Epithelial cell of proximal tubule (primary cell): ENCODE measurements at regions not wholly inside any gene's neighbourhood (a gene's known extent, or its start where the extent isn't known, plus 50 kb on each side); places are given as distances from the start of the nearest gene placed in this dataset.

Experiments
- DNase-seq: peaks from one replicate; pipeline ENCODE4 v3.0.0-alpha.2; 2011; ENCODE audit warnings: low read depth
- H3K4me3 ChIP-seq: 2 replicates; pipeline ENCODE4 v1.5.1; 2011; ENCODE audit warnings: low read depth, mild to moderate bottlenecking, low read length
- TF ChIP-seq, protein P1 (sequence below): conservative IDR thresholded peaks from 2 replicates; pipeline ENCODE4 v1.5.1; 2012; ENCODE audit warnings: low read depth, mild to moderate bottlenecking, low read length

DNA sequence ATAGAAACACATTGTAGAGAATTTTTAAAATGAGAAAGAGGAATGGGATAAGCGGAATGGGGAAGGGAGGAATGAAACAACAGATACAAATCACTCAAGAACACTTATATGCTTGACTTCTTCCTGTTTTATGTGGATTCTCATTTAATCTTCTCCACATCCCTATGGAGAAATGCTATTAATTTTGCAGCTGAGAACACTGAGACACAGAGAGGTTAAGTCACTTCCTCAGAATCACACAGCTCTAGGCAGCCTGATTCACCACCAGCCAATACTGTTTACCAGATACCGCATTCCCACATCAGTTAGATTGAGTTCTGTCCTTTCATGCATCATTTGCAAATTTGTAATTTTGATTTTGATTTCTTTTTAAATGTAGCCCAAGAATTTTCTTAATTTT lies 170.5 kb downstream of the SH2D4B start:
- no peak overlapping the region for H3K4me3 ChIP-seq
- TF ChIP-seq, protein P1, sequence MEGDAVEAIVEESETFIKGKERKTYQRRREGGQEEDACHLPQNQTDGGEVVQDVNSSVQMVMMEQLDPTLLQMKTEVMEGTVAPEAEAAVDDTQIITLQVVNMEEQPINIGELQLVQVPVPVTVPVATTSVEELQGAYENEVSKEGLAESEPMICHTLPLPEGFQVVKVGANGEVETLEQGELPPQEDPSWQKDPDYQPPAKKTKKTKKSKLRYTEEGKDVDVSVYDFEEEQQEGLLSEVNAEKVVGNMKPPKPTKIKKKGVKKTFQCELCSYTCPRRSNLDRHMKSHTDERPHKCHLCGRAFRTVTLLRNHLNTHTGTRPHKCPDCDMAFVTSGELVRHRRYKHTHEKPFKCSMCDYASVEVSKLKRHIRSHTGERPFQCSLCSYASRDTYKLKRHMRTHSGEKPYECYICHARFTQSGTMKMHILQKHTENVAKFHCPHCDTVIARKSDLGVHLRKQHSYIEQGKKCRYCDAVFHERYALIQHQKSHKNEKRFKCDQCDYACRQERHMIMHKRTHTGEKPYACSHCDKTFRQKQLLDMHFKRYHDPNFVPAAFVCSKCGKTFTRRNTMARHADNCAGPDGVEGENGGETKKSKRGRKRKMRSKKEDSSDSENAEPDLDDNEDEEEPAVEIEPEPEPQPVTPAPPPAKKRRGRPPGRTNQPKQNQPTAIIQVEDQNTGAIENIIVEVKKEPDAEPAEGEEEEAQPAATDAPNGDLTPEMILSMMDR, result no peak
- DNase-seq, result no peak

DNA sequence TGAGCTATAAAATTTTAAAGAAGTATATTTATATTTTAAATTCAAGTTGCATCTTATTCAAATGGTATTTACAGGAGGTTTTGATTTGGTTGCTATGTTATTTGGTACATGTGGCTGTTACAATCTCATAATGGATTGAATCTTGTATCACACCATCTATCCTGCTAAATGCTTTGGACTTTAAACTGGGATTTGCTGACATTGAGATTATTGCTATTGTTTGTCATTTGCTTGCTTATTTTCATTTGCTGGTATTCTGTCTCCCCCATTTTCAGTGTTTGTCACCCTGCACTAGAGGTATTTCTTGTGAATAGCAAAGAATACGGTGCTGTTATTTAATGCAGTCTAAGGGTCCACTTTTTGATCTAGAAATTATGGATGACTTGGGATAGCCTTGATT lies 171.1 kb downstream of the SH2D4B start:
- TF ChIP-seq, protein P1, result no peak
- H3K4me3 ChIP-seq, result no peak overlapping the region
- no peak for DNase-seq

DNA sequence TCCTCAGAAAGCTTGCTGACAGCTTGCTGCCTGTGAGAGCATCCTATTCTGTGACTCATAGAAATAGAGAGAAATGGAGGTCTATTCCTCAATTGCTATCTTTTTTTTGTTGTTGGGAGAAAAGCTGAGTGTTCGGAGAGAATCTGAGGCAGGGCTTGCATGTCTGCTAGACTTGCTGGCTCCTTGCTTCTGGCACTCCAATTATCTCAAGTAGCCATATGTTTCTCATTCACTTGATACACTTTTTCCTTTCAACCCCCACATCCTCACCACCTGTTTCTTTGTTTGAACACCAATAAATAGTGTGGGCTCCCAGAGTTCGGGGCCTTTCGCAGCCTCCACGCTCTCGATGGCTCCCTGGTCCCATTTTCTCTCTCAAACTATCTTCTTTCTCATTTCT lies 172.2 kb downstream of the SH2D4B start:
- TF ChIP-seq, protein P1, result no peak
- no peak overlapping the region for H3K4me3 ChIP-seq
- DNase-seq, result no peak

DNA sequence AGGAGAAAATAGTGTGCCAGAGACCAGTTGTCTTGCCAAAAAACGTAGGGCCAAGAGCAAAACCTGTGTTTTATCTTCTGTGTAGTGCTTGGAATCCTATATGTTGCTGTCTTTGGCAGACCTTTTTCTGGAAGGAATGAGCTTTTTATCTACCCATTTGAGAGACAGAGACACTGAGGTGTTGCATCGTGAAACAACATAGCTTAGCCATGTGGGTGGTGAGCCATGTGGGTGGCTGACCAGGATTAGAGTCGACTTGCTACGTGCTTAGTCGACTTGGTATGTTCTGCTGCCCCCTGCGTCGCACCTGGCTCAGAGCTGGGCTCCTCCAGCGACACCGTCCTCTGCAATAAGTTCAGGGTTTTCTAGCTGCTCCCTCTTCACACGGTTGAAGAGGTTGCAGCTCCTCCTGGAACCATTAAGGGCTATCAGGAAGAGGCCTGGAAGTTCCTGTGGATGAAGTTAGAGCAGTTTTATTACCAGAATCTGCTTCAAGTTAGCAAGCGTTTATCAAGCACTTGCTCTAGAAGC lies 175.8 kb downstream of the SH2D4B start:
- no peak for DNase-seq
- TF ChIP-seq, protein P1, result no peak
- H3K4me3 ChIP-seq, result no peak overlapping the region

DNA sequence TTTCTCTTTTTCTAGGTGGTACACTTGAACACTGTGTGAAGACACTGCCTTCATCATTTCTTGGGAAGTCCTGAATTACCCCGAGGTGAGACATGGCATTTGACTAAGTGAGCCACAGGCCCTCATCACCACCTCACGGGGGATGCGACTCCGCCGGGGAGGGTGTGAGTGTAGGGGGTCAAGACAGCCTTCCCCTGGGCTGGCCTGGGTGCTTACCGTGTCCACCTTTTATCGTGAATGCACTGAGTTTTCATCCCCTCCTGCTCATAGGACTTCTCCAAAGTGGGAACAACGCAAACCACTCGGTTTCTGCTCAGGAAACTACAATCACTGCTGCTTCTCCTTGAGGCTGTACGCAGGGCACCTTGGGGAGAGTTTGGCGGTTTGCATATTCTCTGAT lies 176.9 kb downstream of the SH2D4B start:
- no peak overlapping the region for H3K4me3 ChIP-seq
- TF ChIP-seq, protein P1, result no peak
- DNase-seq, result no peak

DNA sequence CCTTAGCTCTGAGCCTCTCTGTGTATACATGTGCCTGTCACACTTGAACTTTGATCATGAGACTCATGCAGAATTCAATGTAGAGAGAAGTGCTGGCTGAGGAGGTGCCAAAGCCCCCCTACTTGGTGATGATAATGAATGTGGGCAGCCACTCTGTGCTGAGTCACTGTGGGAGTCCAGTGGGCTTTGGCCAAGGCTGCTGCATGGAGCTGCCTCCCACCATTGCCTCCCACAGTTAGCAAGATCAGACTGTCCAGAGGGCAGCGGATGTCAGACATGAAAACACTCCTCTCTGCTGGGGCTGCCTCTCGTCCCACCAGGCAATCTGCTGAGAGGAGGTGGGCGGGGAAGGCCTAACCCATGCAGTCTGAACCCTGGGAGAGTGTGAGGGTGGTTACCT lies 180.3 kb downstream of the SH2D4B start:
- no peak overlapping the region for H3K4me3 ChIP-seq
- TF ChIP-seq, protein P1, result no peak
- no peak for DNase-seq

DNA sequence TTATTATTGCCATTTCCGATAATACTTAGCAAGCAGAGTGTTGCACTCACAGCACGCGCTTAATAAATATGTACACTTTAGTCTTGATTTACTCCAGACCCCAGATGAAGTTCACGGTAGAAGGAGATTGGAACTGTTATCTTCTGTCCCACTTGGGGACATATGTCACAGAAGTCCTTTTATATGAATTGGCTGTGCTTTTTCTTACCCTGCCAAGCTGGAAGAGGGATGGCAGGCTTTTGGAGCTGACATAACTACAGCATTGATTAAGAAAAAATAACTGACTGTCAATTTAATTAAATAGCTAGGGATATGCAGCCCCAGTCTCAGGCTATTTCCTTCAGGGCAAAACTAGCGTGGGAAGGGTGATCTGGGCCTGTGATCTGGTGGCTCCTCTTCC lies 182.2 kb downstream of the SH2D4B start:
- H3K4me3 ChIP-seq, result no peak overlapping the region
- TF ChIP-seq, protein P1, result no peak
- DNase-seq, result no peak
